ENCODE measurements at regions not wholly inside any gene's neighbourhood (a gene's known extent, or its start where the extent isn't known, plus 50 kb on each side); places are given as distances from the start of the nearest gene placed in this dataset.

- peak; percentile 21 for DNase-seq (ENCODE audit: low spot score)
Observed at GRCh38 chr6:105991561-105992314, 94.4 kb upstream of the PRDM1 start.

GRCh38 chr6:105990151-105990550 is 96.0 kb upstream of the PRDM1 start:
- DNase-seq (ENCODE audit: low spot score), result no peak

GRCh38 chr6:105988812-105989577 is 97.1 kb upstream of the PRDM1 start:
- DNase-seq (ENCODE audit: low spot score), result no peak

GRCh38 chr6:105988321-105988720 is 97.8 kb upstream of the PRDM1 start:
- DNase-seq (ENCODE audit: low spot score), result no peak

GRCh38 chr6:105987516-105987915 is 98.6 kb upstream of the PRDM1 start:
- DNase-seq (ENCODE audit: low spot score), result no peak

GRCh38 chr6:105986998-105987397 is 99.1 kb upstream of the PRDM1 start:
- DNase-seq (ENCODE audit: low spot score), result no peak

- no peak for DNase-seq (ENCODE audit: low spot score)
Observed at GRCh38 chr6:105985816-105986632, 100.1 kb upstream of the PRDM1 start.

GRCh38 chr6:105985098-105985815 is 100.9 kb upstream of the PRDM1 start:
- DNase-seq (ENCODE audit: low spot score), result no peak

- DNase-seq (ENCODE audit: low spot score), result no peak
Observed at GRCh38 chr6:105983763-105984162, 102.4 kb upstream of the PRDM1 start.

- DNase-seq (ENCODE audit: low spot score), result no peak
Observed at GRCh38 chr6:105982761-105983540, 103.2 kb upstream of the PRDM1 start.

GRCh38 chr6:105981888-105982358 is 104.2 kb upstream of the PRDM1 start:
- DNase-seq (ENCODE audit: low spot score), result no peak

GRCh38 chr6:105981002-105981887 is 104.9 kb upstream of the PRDM1 start:
- peak; percentile 31 for DNase-seq (ENCODE audit: low spot score)

GRCh38 chr6:105978974-105979373 is 107.2 kb upstream of the PRDM1 start:
- no peak for DNase-seq (ENCODE audit: low spot score)

GRCh38 chr6:105977934-105978504 is 108.1 kb upstream of the PRDM1 start:
- no peak for DNase-seq (ENCODE audit: low spot score)

- DNase-seq (ENCODE audit: low spot score), result no peak
Observed at GRCh38 chr6:105974986-105975385, 111.2 kb upstream of the PRDM1 start.

- DNase-seq (ENCODE audit: low spot score), result no peak
Observed at GRCh38 chr6:105972440-105972839, 113.7 kb upstream of the PRDM1 start.

GRCh38 chr6:105968603-105969333 is 117.4 kb upstream of the PRDM1 start:
- DNase-seq (ENCODE audit: low spot score), result no peak

GRCh38 chr6:105967917-105968602 is 118.1 kb upstream of the PRDM1 start:
- DNase-seq (ENCODE audit: low spot score), result no peak

Measured in CD4-positive, alpha-beta T cell treated with Interleukin-6 at 100 ng/mL for 8 hours (primary cell).